ENCODE measurements at regions not wholly inside any gene's neighbourhood (a gene's known extent, or its start where the extent isn't known, plus 50 kb on each side); places are given as distances from the start of the nearest gene placed in this dataset.
"Not testable (repeated sequence)": the region's sequence is repeated elsewhere in the genome, so short reads cannot be mapped to it uniquely, and the experiment has no call there.

DNA sequence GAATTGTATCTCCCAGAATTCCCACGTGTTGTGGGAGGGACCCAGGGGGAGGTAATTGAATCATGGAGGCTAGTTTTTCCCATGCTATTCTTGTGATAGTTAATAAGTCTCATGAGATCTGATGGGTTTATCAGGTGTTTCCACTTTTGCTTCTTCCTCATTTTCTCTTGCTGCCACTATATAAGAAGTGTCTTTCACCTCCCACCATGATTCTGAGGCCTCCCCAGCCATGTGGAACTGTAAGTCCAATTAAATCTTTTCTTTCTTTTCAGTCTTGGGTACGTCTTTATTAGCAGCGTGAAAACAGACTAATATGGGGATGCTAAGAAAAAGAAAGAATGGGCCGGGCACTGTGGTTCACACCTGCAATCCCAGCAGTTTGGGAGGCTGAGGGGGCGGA lies 124.0 kb upstream of the SERBP1 start:
- TF ChIP-seq, protein P1, sequence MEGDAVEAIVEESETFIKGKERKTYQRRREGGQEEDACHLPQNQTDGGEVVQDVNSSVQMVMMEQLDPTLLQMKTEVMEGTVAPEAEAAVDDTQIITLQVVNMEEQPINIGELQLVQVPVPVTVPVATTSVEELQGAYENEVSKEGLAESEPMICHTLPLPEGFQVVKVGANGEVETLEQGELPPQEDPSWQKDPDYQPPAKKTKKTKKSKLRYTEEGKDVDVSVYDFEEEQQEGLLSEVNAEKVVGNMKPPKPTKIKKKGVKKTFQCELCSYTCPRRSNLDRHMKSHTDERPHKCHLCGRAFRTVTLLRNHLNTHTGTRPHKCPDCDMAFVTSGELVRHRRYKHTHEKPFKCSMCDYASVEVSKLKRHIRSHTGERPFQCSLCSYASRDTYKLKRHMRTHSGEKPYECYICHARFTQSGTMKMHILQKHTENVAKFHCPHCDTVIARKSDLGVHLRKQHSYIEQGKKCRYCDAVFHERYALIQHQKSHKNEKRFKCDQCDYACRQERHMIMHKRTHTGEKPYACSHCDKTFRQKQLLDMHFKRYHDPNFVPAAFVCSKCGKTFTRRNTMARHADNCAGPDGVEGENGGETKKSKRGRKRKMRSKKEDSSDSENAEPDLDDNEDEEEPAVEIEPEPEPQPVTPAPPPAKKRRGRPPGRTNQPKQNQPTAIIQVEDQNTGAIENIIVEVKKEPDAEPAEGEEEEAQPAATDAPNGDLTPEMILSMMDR (IDR thresholded peaks at IDR 0.05): not testable (repeated sequence)
- not testable (repeated sequence) for TF ChIP-seq POLR2A (IDR thresholded peaks at IDR 0.05); POLR2AphosphoS5 (IDR thresholded peaks at IDR 0.05; ENCODE audit: insufficient read depth in 1 of 2, low read depth in 1 of 2)
